Chondrocyte (in vitro differentiated cells): ENCODE measurements at regions not wholly inside any gene's neighbourhood (a gene's known extent, or its start where the extent isn't known, plus 50 kb on each side); places are given as distances from the start of the nearest gene placed in this dataset.

Experiments
- DNase-seq: peaks from one replicate; pipeline ENCODE4 v3.0.0; 2021; ENCODE audit warnings: mixed read lengths, low spot score
- H3K27ac Mint-ChIP-seq: one replicate; pipeline ENCODE4 v1.8.0; 2021; ENCODE audit warnings: mild to moderate bottlenecking, moderate library complexity, mixed read lengths; ENCODE audit not compliant: unreplicated experiment
- H3K27me3 Mint-ChIP-seq: 2 replicates; pipeline ENCODE4 v1.8.0; 2021; ENCODE audit warnings: low read depth, mixed read lengths
- H3K36me3 Mint-ChIP-seq: 2 replicates; pipeline ENCODE4 v1.8.0; 2021; ENCODE audit warnings: low read depth, mixed read lengths
- H3K4me1 Mint-ChIP-seq: 2 replicates; pipeline ENCODE4 v1.8.0; 2021; ENCODE audit warnings: low read depth, mild to moderate bottlenecking, mixed read lengths
- H3K4me3 Mint-ChIP-seq: one replicate; pipeline ENCODE4 v1.8.0; 2021; ENCODE audit warnings: mild to moderate bottlenecking, moderate library complexity, mixed read lengths; ENCODE audit not compliant: unreplicated experiment
- H3K9me3 Mint-ChIP-seq: 2 replicates; pipeline ENCODE4 v1.8.0; 2021; ENCODE audit warnings: low read depth, mixed read lengths
- TF ChIP-seq, protein P1 (sequence below): fragments of 200-600 bp; sonication (generic); IDR thresholded peaks from 2 replicates; pipeline ENCODE4 v1.5.0; 2021; ENCODE audit warnings: antibody characterized with exemption, mild to moderate bottlenecking, moderate library complexity

DNA sequence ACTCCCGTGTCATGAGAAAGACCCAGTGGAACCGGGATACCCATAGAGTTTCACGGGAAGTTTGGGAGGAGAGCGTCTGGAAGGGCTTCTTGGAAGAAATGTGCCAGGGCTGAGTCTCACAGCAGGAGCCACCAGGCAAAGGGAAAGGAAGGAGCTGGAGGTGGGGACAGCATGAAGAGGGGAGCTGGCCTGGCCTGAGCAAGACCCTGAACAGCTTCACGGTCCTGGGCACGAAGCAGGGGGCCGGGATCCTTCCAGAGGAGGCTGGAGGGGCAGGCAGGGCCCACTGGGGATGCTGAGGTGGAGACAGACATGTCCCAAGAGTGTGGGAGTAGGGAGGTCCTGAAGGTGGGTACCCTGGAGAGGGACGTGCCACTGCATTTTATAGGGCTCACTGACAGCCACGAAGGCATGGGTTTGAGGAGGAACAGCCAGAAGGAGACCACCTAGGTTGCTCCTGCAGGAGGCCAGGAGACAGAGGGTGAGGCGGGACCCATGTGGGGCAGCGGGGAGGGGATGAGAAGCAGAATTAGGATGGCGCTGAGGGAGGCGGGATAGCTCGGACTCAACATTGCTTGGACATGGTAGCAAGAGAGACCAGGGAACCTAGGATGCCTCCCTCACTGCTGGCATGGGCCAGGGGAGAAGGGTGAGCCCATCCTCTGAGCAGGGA is 168.1 kb upstream of the ID2 start:
- H3K27ac Mint-ChIP-seq = no peak overlapping the region
- peaks cover 12% of the 10 kb centered on the region for H3K4me1 Mint-ChIP-seq
- peaks cover 3% of the 10 kb centered on the region for H3K36me3 Mint-ChIP-seq
- H3K9me3 Mint-ChIP-seq = peaks cover 12% of the 10 kb centered on the region
- TF ChIP-seq, protein P1, sequence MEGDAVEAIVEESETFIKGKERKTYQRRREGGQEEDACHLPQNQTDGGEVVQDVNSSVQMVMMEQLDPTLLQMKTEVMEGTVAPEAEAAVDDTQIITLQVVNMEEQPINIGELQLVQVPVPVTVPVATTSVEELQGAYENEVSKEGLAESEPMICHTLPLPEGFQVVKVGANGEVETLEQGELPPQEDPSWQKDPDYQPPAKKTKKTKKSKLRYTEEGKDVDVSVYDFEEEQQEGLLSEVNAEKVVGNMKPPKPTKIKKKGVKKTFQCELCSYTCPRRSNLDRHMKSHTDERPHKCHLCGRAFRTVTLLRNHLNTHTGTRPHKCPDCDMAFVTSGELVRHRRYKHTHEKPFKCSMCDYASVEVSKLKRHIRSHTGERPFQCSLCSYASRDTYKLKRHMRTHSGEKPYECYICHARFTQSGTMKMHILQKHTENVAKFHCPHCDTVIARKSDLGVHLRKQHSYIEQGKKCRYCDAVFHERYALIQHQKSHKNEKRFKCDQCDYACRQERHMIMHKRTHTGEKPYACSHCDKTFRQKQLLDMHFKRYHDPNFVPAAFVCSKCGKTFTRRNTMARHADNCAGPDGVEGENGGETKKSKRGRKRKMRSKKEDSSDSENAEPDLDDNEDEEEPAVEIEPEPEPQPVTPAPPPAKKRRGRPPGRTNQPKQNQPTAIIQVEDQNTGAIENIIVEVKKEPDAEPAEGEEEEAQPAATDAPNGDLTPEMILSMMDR = no peak
- H3K27me3 Mint-ChIP-seq = peaks cover 7% of the 10 kb centered on the region
- no peak overlapping the region for H3K4me3 Mint-ChIP-seq
- peak; percentile 71 for DNase-seq

DNA sequence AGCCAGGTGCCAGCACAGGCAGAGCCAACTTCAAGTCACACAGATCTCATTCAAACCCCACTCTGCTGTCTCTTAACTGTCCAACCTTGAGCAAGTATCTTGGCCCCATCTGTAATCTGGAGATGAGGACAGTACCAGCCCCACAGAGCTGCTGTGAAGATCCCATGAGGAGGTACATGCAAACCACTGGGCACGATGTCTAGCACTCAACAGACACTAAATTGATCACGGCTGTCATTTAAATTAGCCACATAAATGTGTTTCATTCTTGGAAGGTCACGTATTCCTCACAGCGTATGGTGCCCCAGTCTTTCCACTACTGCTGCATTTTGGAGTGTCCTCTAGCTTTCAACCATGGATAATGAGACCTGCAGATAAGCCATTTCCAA is 167.6 kb upstream of the ID2 start:
- no peak overlapping the region for H3K4me3 Mint-ChIP-seq
- H3K27me3 Mint-ChIP-seq = peaks cover 7% of the 10 kb centered on the region
- no peak overlapping the region for H3K27ac Mint-ChIP-seq
- H3K36me3 Mint-ChIP-seq = peaks cover 3% of the 10 kb centered on the region
- DNase-seq = no peak
- TF ChIP-seq, protein P1 = no peak
- H3K4me1 Mint-ChIP-seq = peaks cover 12% of the 10 kb centered on the region
- peaks cover 12% of the 10 kb centered on the region for H3K9me3 Mint-ChIP-seq

DNA sequence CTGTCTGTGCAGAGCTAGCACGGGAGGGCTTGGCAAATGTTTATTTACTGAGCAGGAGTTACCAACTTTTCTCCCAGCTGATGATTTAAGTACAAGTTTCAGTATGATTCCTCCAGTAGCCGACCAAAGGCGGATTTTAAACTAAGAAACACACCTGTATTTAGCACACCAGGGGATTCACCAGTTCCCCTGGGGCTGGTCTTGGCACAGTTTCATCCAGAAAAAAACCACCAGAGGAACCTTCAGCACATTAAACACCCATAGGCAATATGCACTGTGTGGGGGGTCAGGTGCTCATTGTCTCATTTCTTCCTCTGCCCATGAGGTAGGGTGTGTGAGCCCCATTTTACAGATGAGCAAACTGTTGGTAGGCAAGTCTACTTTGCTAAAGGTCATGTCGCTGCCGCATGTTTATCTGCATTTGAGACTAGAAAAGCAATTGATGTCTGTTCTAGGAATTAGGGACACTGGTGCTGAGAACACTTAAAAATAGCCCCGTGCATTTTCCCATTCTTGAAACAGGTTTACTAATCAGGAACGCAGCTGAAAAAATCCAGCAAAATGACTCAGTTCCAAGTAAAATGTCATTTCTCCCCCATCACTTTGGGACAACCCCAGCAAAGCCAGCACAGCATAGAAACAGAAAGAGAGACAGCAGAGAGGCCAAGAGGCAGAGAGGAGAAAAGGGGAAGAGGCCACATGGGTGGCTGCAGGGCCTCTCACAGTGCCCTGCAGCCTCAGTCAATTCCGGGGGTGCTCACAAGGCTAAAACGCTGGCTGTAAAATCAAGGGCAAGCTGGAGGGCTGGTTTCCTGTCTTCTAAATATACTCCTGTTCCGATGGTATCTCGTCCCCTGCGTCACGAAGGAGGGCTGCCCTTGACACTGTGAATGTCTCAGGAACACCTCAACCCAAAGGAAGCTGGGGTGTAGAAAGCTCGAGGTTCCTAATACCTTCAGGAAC is 166.8 kb upstream of the ID2 start:
- Mint-ChIP-seq H3K9me3 (peaks cover 8% of the 10 kb centered on the region), H3K27me3 (peaks cover 11% of the 10 kb centered on the region), H3K4me3 (no peak overlapping the region), H3K27ac (no peak overlapping the region), H3K4me1 (peaks cover 12% of the 10 kb centered on the region), H3K36me3 (peaks cover 3% of the 10 kb centered on the region)
- DNase-seq = peak; percentile 25
- TF ChIP-seq, protein P1 = no peak

DNA sequence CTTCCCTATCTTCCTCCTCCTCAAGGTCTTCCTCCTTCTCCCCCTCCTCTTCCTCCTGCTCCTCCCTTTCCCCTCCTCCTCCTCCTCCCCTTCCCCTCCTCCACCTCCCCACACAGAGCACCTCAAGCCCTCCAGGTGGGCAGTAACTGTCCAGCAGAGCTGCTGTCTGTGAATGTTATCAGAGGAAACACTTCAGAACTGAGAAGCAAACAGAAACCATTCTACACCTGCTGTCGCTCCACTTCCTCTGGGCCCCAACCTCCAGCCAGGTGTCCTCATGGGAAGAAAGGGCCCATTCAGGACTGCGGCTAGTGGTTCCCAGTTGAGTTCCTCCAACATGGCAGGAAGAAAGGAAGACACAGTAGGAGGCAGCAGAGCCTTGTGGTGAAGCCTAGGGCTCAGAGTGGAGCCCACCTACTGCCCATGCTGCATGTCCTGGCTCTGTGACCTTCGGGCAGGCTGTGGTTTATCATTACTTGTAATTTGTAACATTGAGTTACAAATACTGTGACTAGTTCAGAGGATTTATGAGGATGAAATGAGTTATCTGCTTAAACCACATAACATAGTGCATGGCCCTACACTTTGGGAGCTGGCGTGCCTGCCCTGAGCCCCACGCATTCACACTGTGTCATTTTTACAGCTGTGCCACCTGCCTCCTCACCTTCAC is 165.9 kb upstream of the ID2 start:
- Mint-ChIP-seq H3K36me3 (peaks cover 3% of the 10 kb centered on the region), H3K9me3 (peaks cover 5% of the 10 kb centered on the region), H3K4me3 (no peak overlapping the region), H3K27me3 (peaks cover 11% of the 10 kb centered on the region), H3K4me1 (peaks cover 9% of the 10 kb centered on the region), H3K27ac (no peak overlapping the region)
- peak; percentile 41 for DNase-seq
- TF ChIP-seq, protein P1 = no peak
